ENCODE measurements at regions not wholly inside any gene's neighbourhood (a gene's known extent, or its start where the extent isn't known, plus 50 kb on each side); places are given as distances from the start of the nearest gene placed in this dataset.
A peak's percentile ranks its signal among the peaks of the same experiment; 100 is the strongest.

DNA sequence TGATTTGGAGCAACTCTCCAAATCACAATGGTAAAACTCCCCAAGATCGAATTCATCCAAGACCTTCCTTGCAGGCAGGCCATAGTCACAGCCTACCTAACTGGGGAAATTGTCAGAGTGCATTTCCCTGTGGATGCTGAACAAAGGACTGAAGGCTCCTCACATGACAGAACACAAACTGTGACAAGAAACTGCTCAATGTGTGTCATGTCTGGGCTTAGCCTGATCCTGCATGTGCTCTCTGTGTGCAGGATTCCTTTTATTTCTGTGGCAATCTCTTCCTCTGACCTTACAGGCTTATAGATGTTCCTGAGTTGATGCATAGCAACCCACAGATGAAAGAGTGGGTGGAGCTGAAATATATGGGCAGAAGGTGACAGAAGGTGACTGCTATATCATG, 465.8 kb downstream of the ICE1 start:
- Histone ChIP-seq H3K4me1 (no peaks in the 10 kb centered on the region), H3K9me3 (no peaks in the 10 kb centered on the region), H3K27me3 (peaks cover 0 to 5% (median 0%) of the 10 kb centered on the region in 4 donors), H3K4me3 (no peak overlapping the region), H3K27ac (no peak overlapping the region), H3K36me3 (no peaks in the 10 kb centered on the region)
- no peak for ATAC-seq
- intact Hi-C loops (cut with DNase I) = no loop called here
- no peak for DNase-seq
- TF ChIP-seq, protein P1, sequence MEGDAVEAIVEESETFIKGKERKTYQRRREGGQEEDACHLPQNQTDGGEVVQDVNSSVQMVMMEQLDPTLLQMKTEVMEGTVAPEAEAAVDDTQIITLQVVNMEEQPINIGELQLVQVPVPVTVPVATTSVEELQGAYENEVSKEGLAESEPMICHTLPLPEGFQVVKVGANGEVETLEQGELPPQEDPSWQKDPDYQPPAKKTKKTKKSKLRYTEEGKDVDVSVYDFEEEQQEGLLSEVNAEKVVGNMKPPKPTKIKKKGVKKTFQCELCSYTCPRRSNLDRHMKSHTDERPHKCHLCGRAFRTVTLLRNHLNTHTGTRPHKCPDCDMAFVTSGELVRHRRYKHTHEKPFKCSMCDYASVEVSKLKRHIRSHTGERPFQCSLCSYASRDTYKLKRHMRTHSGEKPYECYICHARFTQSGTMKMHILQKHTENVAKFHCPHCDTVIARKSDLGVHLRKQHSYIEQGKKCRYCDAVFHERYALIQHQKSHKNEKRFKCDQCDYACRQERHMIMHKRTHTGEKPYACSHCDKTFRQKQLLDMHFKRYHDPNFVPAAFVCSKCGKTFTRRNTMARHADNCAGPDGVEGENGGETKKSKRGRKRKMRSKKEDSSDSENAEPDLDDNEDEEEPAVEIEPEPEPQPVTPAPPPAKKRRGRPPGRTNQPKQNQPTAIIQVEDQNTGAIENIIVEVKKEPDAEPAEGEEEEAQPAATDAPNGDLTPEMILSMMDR (IDR thresholded peaks at IDR 0.05) = no peak
- 31 to 52% methylated on average over 1 of the region's 1 CpG for WGBS, 2 donors
- FAIRE-seq = no peak

DNA sequence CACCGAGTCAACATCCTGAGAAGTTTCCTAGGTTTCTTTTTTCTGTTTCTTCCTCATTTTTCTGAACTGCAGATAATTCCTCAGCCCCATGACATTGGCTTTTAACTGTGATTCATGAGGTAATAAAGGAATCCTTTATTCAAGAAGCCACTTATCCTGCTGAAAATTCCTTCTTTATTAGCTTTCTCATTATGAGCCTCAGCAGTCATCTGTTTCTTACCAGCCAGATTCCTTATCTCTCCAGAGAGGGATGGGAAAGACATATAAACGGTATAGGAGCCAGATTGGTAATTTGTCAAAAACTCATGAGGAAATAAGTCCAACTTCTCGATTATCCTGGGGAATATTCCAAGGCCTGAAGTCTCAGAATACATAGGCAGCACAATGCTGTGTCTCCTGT, 465.4 kb downstream of the ICE1 start:
- DNase-seq = no peak
- TF ChIP-seq, protein P1 (IDR thresholded peaks at IDR 0.05) = no peak
- intact Hi-C loops (cut with DNase I) = no loop called here
- Histone ChIP-seq H3K27ac (no peak overlapping the region), H3K4me1 (no peaks in the 10 kb centered on the region), H3K9me3 (no peaks in the 10 kb centered on the region), H3K27me3 (peaks cover 0 to 5% (median 0%) of the 10 kb centered on the region in 4 donors), H3K36me3 (no peaks in the 10 kb centered on the region), H3K4me3 (no peak overlapping the region)
- 40 to 42% methylated on average over 3 of the region's 3 CpGs for WGBS, 2 donors
- ATAC-seq = no peak
- FAIRE-seq = no peak

DNA sequence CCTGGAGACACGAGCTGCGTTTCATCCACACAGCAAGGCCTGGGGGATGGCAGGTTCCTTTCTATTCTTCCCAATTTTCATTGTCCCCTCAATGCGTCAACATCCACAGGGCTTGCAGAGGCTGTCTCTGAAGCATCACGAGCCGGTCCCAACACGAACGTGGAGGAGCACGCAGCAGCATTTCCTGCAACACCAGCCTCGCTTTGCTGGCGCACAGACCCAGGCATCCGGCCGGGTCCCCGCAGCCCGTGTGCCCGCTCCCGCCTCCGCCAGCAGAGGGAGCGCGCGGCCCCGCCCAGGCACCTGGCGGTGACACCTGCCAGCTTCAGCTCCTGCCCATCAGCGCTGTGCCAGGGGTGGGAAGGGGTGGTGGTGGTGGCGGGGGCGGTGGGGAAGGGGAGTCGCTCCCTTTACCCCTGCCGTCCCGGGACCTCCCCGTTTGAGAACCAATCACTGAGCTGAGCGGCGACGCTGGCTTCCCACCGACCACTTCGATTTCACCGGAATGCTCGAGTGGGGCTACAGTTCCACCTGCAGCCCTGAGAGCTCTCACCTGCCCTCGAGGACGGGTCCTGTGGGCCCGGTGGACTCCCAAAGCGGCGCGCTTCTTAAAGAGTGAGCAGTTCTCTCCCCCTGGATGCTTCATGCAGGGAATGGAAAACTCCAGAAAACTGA, 464.5 kb downstream of the ICE1 start:
- peaks cover 0 to 5% (median 0%) of the 10 kb centered on the region in 4 donors for H3K27me3 ChIP-seq
- FAIRE-seq = no peak

DNA sequence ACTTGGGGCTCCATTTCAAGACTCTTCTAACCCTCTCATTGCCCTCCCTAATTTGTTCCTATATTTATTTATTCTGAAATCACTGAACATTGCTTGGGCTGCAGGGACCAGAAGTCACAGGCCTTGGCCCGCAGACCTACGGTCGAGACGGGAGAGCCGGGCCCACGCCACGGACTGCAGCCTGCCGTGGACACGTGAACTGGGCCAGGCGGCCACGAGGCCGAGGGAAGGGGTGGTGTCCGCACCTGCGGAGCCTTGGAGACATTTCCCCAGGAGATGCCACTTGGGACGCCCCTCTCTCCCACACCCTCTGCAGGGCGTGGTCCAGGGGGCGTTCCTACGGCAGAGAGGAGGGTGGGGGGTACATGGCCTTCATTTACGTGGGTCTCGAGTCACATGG, 463.9 kb downstream of the ICE1 start:
- Histone ChIP-seq H3K27ac (no peak overlapping the region), H3K9me3 (no peaks in the 10 kb centered on the region), H3K27me3 (peaks cover 0 to 5% (median 0%) of the 10 kb centered on the region in 4 donors), H3K4me3 (no peak overlapping the region), H3K4me1 (no peaks in the 10 kb centered on the region), H3K36me3 (no peaks in the 10 kb centered on the region)
- ATAC-seq = no peak
- TF ChIP-seq, protein P1 (IDR thresholded peaks at IDR 0.05) = no peak
- 67 to 76% methylated on average over 20 of the region's 20 CpGs for WGBS, 2 donors
- FAIRE-seq = no peak
- peak in 2 of 6 donors; percentile 54 to 56 for DNase-seq
- intact Hi-C loops (cut with DNase I) = no loop called here

More for the DNA sequence above, 464.5 kb downstream of the ICE1 start:
- DNase-seq (peak in 5 of 6 donors; percentile 13 to 87 (median 57)), ATAC-seq (peak; percentile 74 to 93 (median 93))
- TF ChIP-seq, protein P1 (IDR thresholded peaks at IDR 0.05) = peak; percentile 57 to 71 (median 67)
- intact Hi-C loops (cut with DNase I) = no loop called here
- Histone ChIP-seq H3K9me3 (no peaks in the 10 kb centered on the region), H3K4me1 (no peaks in the 10 kb centered on the region), H3K4me3 (no peak overlapping the region), H3K27ac (no peak overlapping the region), H3K36me3 (no peaks in the 10 kb centered on the region)
- WGBS, 2 donors = 12 to 14% methylated on average over 41 to 42 of the region's 42 CpGs

DNA sequence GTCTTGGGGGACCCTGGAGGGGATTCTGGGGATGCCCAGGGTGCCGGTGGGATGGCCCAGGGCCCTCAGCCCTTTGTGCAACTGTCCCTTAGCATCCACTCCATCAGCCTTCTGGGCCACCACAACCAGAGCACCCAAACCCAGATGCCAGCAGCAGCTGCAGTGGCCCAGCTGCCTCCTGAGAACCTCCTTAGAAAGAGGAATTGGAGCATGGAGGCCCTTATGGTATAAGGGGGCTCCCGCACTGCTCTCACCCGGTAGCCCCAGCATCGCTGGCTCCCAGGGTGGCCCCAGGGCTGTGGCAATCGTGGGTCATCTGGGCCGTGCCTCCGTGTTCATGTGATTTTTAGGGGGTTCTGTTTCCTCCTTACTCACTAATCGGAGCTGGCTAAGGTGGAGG, 463.3 kb downstream of the ICE1 start:
- WGBS, 2 donors = 62 to 77% methylated on average over 8 of the region's 8 CpGs
- Histone ChIP-seq H3K4me3 (no peak overlapping the region), H3K4me1 (no peaks in the 10 kb centered on the region), H3K9me3 (no peaks in the 10 kb centered on the region), H3K27me3 (peaks cover 0 to 5% (median 0%) of the 10 kb centered on the region in 4 donors), H3K36me3 (no peaks in the 10 kb centered on the region), H3K27ac (no peak overlapping the region)
- FAIRE-seq (no peak), DNase-seq (no peak), ATAC-seq (no peak)
- TF ChIP-seq, protein P1 (IDR thresholded peaks at IDR 0.05) = no peak
- intact Hi-C loops (cut with DNase I) = no loop called here
